ENCODE measurements at regions not wholly inside any gene's neighbourhood (a gene's known extent, or its start where the extent isn't known, plus 50 kb on each side); places are given as distances from the start of the nearest gene placed in this dataset.

DNA sequence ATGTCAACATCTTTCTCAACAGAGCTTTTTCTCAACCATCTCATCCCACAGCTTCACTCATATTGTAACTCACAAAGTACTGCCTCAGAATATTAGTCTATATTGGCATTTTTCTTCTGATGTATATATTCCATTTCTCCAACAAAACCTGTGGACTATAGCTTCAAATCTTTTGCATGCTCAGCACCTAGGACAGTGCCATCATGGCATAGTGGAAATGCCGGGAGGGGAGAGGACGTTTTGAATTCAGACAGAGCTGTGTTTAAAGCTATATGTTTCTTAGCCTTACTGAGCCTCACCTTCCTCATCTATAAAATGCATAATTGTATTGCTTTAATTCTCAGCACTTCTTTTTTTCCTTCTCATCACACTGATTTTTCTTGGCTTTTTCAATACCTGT lies 452.6 kb downstream of the GALC start:
- no peak for DNase-seq (ENCODE audit: low read depth)
- H3K4me3 ChIP-seq (ENCODE audit: low read depth, low read length), result no peak overlapping the region
- no peak for TF ChIP-seq CTCF (IDR thresholded peaks at IDR 0.05; ENCODE audit: control insufficient read depth, extremely low read depth, insufficient read depth)

- TF ChIP-seq CTCF (IDR thresholded peaks at IDR 0.05; ENCODE audit: control insufficient read depth, extremely low read depth, insufficient read depth), result no peak
- H3K4me3 ChIP-seq (ENCODE audit: low read depth, low read length), result no peak overlapping the region
- no peak for DNase-seq (ENCODE audit: low read depth)
Measured at GRCh38 chr14:87529081-87529480, 463.9 kb downstream of the GALC start.

DNA sequence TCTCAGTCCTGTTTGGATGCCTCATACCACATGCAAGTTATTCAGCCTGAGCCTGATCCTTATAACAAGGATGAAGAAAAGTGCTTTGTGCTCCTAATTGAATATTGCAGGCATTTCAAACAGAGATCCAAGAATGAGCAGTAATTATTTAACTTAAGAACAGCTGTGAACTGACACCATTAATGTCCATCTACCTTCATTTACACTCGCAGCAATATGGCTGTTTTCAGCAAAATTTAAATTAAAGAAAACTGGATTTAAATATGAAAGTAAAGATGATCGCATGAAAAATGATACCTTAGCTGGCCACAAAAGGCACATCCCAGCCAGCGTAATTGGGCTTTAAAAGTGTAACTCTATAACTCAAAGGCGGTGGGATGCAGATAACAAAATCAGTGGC lies 466.3 kb downstream of the GALC start:
- DNase-seq (ENCODE audit: low read depth), result no peak
- no peak for TF ChIP-seq CTCF (IDR thresholded peaks at IDR 0.05; ENCODE audit: control insufficient read depth, extremely low read depth, insufficient read depth)
- no peak overlapping the region for H3K4me3 ChIP-seq (ENCODE audit: low read depth, low read length)

- no peak for TF ChIP-seq CTCF (IDR thresholded peaks at IDR 0.05; ENCODE audit: control insufficient read depth, extremely low read depth, insufficient read depth)
- no peak overlapping the region for H3K4me3 ChIP-seq (ENCODE audit: low read depth, low read length)
- DNase-seq (ENCODE audit: low read depth), result no peak
Measured at GRCh38 chr14:87524011-87524410, 469.0 kb downstream of the GALC start.

DNA sequence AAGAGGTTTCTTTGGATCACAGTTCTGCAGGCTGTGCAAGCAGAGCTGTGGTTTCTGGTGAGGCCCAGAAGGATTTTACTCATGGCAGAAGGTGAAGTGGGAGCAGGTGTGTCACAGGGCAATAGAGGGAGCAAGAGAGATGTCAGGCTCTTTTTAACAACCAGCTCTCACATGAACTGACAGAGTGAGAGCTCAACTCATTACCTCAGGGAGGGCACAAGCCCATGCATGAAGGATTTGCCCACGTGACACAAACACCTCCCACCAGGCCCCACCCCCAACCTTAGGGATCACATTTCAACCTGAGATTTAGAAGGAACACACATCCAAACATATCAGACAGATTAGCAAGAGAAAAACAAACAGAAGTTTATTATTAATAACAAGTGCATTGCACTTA lies 470.4 kb downstream of the GALC start:
- H3K4me3 ChIP-seq (ENCODE audit: low read depth, low read length), result no peak overlapping the region
- peak; percentile 18 for DNase-seq (ENCODE audit: low read depth)
- peak; percentile 46 for TF ChIP-seq CTCF (IDR thresholded peaks at IDR 0.05; ENCODE audit: control insufficient read depth, extremely low read depth, insufficient read depth)

GRCh38 chr14:87508333-87508732 lies 484.6 kb downstream of the GALC start:
- no peak for TF ChIP-seq CTCF (IDR thresholded peaks at IDR 0.05; ENCODE audit: control insufficient read depth, extremely low read depth, insufficient read depth)
- no peak for DNase-seq (ENCODE audit: low read depth)
- H3K4me3 ChIP-seq (ENCODE audit: low read depth, low read length), result no peak overlapping the region

- no peak overlapping the region for H3K4me3 ChIP-seq (ENCODE audit: low read depth, low read length)
- TF ChIP-seq CTCF (IDR thresholded peaks at IDR 0.05; ENCODE audit: control insufficient read depth, extremely low read depth, insufficient read depth), result no peak
- DNase-seq (ENCODE audit: low read depth), result no peak
Measured at GRCh38 chr14:87503711-87504110, 489.3 kb downstream of the GALC start.
